Urothelium cell line (cell line): ENCODE measurements at regions not wholly inside any gene's neighbourhood (a gene's known extent, or its start where the extent isn't known, plus 50 kb on each side); places are given as distances from the start of the nearest gene placed in this dataset.
A peak's percentile ranks its signal among the peaks of the same experiment; 100 is the strongest.

Experiments
- DNase-seq: peaks from one replicate; pipeline ENCODE4 v3.0.0; 2011; ENCODE audit warnings: low spot score, mixed read lengths
- FAIRE-seq: peaks from 2 replicates; lab custom pipeline; 2011; peaks lifted over from hg19 to GRCh38; lab: Jason Lieb, UNC

DNA sequence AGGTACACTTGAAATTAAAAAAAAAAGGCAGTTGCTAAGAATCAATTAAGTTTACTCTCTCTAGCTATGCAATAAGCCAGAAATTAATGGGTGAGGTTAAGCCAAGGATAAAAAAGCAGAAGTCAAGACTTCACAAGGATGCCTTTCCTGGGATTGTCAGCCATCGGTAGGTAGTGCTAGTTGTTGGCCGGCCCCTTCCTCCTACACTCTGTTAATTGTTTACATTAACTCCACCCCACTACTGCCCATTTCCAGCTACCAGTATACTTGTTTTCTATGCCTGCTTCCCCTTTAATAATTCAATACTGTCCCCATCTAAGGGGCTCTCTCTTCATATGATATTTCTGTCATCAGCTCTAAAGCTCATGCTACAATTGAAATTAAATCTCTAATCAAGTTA is 461.0 kb downstream of the IPMK start:
- no peak for DNase-seq
- no peak for FAIRE-seq

GRCh38 chr10:57799625-57800024 is 468.1 kb downstream of the IPMK start:
- DNase-seq = no peak
- FAIRE-seq = no peak

GRCh38 chr10:57798830-57799229 is 468.9 kb downstream of the IPMK start:
- DNase-seq (no peak), FAIRE-seq (no peak)

DNA sequence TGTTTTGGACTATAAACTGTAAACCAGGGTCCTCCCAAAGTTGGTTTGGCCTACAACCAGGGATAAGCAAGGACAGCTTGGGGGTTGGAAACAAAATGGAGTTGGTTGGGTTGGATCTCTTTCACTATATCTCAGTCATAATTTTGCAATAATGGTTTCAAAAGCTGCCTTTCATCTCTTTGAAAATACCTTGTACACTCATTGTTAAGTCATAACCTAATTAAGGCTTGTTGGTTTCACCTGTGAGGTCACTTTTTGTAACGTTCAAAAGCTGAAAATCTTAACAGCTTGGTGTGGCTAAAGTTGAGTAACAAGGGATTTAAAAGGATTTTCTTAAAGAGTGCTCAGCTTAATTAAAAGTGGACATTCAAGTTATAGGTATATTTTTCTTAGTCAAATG is 476.1 kb downstream of the IPMK start:
- no peak for FAIRE-seq
- DNase-seq = no peak

DNA sequence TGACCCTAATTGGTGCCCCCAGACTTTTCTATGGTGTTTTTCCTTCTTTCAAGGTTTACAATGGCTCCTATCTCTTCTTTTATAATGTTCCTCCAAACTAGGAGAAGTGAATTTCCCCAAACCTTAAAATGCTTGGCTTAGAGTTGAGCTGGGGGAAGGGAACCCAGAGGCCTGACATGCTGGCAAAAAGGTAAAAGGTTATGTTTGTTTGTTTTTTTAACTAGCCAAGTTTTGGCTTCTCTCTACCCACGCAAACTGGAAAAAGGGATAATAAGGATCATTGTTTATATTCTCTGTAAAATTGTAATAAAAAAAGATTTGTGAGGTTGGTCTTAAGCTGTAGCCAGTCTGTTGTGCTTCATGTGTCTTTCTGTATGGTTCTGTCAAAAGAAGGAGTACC is 477.0 kb downstream of the IPMK start:
- DNase-seq (no peak), FAIRE-seq (no peak)

DNA sequence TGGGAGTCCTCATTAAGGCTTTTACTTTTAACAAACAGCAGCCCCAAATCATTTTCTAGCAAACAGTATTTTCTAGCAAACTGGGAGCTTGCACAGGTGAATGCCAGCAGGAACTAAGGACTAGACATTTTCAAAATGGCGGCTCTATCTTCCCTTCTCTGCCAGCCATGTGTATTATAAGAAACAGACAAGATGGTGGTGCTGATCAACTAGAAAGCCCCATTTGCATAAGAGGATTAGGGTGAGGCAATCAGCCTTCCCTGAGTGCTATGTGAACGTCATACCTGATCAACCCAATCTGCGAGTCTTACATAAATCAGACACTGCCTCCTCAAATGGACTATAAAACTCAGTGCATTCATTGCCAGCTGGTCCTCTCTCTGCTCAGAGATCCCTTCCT is 479.6 kb downstream of the IPMK start:
- no peak for FAIRE-seq

DNA sequence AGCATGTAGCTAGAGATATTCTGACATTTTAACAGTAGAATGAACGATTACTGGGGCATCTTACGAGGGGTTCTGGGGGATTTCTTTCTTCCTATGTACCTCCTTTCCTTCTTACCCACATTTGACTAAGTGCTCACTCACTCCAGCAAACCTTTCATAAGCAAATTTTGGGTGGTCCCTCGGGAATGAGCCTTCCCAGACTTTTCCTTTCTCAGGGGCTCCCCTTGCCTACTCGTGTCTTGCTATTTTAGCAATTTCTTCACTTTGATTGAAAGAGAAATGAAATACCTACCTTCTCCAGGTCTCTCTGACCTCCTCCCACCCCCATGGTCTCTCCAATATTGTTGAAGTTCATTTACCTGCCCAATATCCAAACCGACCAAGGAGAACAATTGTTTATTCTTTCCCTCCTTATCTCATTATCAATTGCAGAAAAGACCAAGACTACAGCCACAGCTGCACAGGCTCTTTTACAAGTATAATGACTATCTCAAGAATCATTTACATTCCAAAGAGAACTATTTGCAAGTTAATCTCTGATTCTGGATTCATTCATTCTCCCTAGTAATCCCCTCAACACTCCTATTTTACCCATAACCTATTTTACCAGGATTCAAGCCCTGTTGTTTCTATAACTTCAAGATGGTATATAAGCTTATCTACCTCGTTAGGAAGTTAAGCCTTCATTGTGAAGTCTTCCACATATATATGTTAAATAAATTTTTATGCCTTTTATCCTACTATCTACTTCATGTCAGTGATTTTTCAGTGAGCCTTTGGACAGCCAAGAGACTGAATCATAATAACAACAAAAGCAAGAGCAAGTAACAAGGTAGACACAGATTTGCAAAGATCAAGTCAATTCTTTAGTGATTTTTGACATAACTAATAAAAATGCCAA is 480.6 kb downstream of the IPMK start:
- FAIRE-seq (no peak), DNase-seq (no peak)

More for the DNA sequence above, 479.6 kb downstream of the IPMK start:
- no peak for DNase-seq

DNA sequence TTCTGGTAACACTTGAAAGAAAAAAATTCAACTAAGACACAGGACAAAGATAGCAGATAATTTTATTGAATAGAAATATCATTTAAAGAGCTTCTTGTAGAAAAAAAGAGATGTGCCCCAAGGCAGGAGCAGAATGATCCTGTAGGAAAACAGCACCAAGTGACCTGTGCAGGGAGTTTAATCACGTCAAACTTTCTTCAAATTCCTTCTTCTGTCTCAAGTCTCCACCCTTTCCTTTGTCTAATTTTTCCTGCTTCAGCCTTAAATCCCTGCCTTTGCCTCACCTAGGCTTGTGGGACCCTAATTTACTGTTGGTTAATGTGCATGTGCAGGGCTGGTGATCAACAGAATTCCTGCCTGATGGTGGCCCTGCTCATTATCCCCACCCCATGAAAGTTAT is 481.4 kb downstream of the IPMK start:
- FAIRE-seq (no peak), DNase-seq (no peak)

- no peak for FAIRE-seq
- DNase-seq = no peak
These were observed 482.1 kb downstream of the IPMK start for GRCh38 chr10:57785546-57785945.

DNA sequence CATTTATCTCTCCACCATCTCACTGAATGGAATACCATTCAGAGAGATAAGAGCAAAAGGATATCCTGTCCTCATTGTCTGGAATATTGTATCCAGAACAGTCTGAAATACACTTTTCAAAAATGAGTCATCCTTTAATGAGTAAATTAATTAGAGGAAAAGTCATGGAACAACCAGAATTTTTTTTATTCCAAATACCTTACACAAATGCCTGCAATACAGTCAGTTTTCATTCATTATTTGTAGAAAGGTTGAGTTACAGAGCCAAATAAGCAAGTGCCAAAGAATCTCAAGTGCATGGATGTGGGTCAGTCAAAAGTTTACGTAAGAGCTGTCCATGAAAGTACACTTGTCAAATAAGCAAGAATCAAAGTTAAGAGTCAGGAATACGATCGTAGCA is 482.6 kb downstream of the IPMK start:
- DNase-seq = no peak
- FAIRE-seq = no peak

GRCh38 chr10:57776688-57777432 is 490.8 kb downstream of the IPMK start:
- FAIRE-seq (no peak), DNase-seq (no peak)

DNA sequence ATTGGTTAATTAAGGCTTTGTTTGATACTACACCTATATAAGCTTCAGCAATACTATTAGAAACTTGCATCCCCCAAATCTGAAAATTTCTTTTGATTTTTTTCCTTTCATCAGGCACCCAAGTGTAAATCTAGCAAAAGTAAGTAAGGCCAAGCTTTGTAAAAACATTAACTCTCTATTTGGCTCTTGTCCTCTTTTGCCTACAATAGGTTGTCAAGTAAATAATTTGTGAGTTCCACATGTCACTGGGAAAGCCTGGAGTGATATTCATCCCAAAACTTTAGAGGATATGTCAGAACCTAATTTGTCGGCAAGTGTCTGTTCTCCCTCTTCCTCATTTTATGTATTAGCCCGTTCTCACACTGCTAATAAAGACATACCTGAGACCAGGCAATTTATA is 492.4 kb downstream of the IPMK start:
- DNase-seq (no peak), FAIRE-seq (no peak)

GRCh38 chr10:57769298-57769697 is 498.4 kb downstream of the IPMK start:
- FAIRE-seq (no peak), DNase-seq (no peak)

- DNase-seq (no peak), FAIRE-seq (no peak)
These were observed 507.9 kb downstream of the IPMK start for GRCh38 chr10:57759777-57760176.

DNA sequence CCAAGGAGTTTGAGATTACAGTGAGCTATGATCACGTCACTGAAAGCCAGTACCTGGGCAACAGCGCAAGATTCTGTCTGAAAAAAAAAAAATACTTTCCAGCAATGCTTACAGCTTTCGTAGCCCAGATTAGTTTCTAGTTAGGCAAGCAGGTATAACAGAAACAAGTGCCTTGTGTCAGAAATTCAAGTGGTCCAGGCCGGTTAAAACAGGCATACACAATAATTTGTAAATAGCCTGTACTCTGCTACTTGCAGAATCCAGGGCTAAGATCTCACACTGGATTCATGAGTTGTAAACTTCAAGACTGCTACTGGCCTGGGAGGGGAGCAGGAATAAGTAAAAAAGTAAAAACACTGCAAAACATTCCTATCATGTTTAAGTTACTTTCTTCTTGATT is 512.9 kb downstream of the IPMK start:
- FAIRE-seq = no peak
- DNase-seq = no peak

GRCh38 chr10:57743711-57744110 is 524.0 kb downstream of the IPMK start:
- DNase-seq = no peak
- peak; percentile 20 for FAIRE-seq

GRCh38 chr10:57741751-57742150 is 525.9 kb downstream of the IPMK start:
- no peak for FAIRE-seq
- DNase-seq = no peak

- DNase-seq (no peak), FAIRE-seq (no peak)
These were observed 544.4 kb downstream of the IPMK start for GRCh38 chr10:57723305-57723704.

- DNase-seq = peak; percentile 17
These were observed 550.8 kb downstream of the IPMK start for GRCh38 chr10:57716884-57717283.

GRCh38 chr10:57715233-57715632 is 552.5 kb downstream of the IPMK start:
- FAIRE-seq (no peak), DNase-seq (no peak)

More at GRCh38 chr10:57716884-57717283, 550.8 kb downstream of the IPMK start:
- FAIRE-seq = no peak

DNA sequence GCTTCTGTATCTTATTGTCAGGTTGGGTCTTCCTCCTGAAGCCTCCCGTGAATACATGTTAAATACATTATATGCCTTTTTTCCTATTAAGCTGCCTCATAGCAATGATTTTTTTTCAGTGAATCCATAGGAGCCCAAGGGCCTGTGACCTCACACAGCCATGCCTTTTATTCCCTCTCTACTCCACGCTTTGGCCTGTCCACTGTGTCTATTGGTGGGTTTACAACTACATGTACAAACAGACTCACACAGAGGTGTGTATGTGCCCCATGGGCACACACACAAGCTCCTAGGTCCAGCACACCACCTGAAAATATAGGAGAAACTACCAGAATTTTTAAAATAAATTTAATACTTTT is 560.4 kb downstream of the IPMK start:
- DNase-seq = no peak
- no peak for FAIRE-seq
